HAP-1 (cell line): ENCODE measurements at regions not wholly inside any gene's neighbourhood (a gene's known extent, or its start where the extent isn't known, plus 50 kb on each side); places are given as distances from the start of the nearest gene placed in this dataset.
"Not testable (repeated sequence)": the region's sequence is repeated elsewhere in the genome, so short reads cannot be mapped to it uniquely, and the experiment has no call there.

Experiments
- DNase-seq, 2 experiments: peaks; one replicate each; pipeline ENCODE4 v3.0.0-alpha.2; 2016 to 2020; ENCODE audit warnings: low spot score in 2 of 2
- H3K27me3 ChIP-seq: fragments of 250-450 bp; sonication (Bioruptor Pico); 2 replicates; pipeline ENCODE4 v1.5.1; 2020; ENCODE audit warnings: low read depth, mild to moderate bottlenecking, moderate library complexity
- H3K36me3 ChIP-seq: fragments of 250-450 bp; sonication (Bioruptor Pico); replicated peaks from 2 replicates; pipeline ENCODE4 v1.5.1; 2020; ENCODE audit warnings: mild to moderate bottlenecking
- H3K4me1 ChIP-seq: fragments of 250-450 bp; sonication (Bioruptor Pico); 2 replicates; pipeline ENCODE4 v1.5.1; 2020; ENCODE audit warnings: mild to moderate bottlenecking
- H3K4me3 ChIP-seq: fragments of 250-450 bp; sonication (Bioruptor Pico); 2 replicates; pipeline ENCODE4 v1.5.1; 2020; ENCODE audit warnings: mild to moderate bottlenecking, moderate library complexity
- H3K9me3 ChIP-seq: fragments of 250-450 bp; sonication (Bioruptor Pico); 2 replicates; pipeline ENCODE4 v1.5.1; 2020; ENCODE audit warnings: mild to moderate bottlenecking, moderate library complexity
- in situ Hi-C: fragments of 300-500 bp; cut with MboI; formaldehyde crosslinking; loops from 3 replicates; pipeline ENCODE4 v1.14.3; 2020; ENCODE audit warnings: low sequenced_read_pairs, inconsistent platforms, mixed read lengths

DNA sequence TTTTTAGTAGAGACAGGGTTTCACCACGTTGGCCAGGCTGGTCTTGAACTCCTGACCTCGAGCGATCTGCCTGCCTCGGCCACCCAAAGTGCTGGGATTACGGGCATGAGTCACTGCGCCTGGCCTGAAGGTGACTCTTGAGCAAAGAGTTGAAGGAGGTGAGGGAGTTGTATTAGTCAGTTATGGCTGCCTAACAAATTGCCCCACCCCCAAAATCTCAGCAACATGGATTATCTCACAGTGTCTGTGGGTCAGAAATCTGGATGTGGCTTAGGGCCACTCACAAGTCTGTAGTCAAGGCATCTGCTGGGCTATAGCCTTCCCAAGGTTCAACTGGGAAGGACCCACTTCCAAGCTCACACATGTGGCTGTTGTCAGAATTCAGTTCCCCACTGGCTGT lies 52.8 kb upstream of the ADGRE5 start:
- Histone ChIP-seq H3K27me3 (no peaks in the 10 kb centered on the region), H3K36me3 (no peaks in the 10 kb centered on the region), H3K4me3 (no peak overlapping the region), H3K9me3 (no peaks in the 10 kb centered on the region), H3K4me1 (peaks cover 2% of the 10 kb centered on the region; the same call in 1 of the 2 replicates)
- in situ Hi-C loops, result no loop called here
- no peak for DNase-seq

DNA sequence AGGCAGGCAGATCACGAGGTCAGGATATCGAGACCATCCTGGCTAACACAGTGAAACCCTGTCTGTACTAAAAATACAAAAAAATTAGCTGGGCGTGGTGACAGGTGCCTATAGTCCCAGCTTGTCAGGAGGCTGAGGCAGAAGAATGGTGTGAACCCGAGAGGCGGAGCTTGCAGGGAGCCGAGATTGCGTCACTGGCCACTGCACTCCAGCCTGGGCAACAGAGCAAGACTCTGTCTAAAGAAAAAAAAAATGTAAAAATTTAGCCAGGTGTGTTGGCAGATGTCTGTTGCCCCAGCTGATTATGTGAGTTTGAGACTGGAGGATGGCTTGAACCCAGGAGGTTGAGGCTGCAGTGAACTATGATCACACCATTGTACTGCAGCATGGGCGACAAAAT lies 54.2 kb upstream of the ADGRE5 start:
- H3K4me3 ChIP-seq, H3K36me3 ChIP-seq, in situ Hi-C loops, H3K9me3 ChIP-seq, H3K4me1 ChIP-seq, DNase-seq, H3K27me3 ChIP-seq: not testable (repeated sequence)

DNA sequence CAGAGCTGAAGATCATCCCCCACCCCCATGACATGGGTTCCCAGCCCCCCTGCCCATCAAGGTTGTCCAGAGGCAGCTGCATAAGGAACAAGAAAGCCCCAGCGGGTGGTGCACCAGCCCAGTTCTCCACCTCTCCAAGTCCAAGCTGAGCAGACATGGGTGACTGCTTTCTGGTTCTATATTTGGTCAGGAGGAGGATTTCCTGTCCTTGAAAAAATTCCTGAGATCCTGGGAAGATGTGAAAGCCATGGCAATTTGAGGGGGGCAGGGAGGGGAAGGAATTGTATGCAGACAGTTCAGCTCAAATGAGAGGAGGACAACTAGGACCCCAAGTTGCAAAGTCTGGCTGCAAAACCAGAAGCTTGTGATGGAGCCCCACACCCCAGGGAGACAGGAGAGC lies 55.4 kb upstream of the ADGRE5 start:
- no peaks in the 10 kb centered on the region for H3K27me3 ChIP-seq
- no peaks in the 10 kb centered on the region for H3K4me1 ChIP-seq
- H3K9me3 ChIP-seq, result no peaks in the 10 kb centered on the region
- H3K36me3 ChIP-seq, result no peaks in the 10 kb centered on the region
- in situ Hi-C loops, result no loop called here
- H3K4me3 ChIP-seq, result no peak overlapping the region
- DNase-seq, result no peak

DNA sequence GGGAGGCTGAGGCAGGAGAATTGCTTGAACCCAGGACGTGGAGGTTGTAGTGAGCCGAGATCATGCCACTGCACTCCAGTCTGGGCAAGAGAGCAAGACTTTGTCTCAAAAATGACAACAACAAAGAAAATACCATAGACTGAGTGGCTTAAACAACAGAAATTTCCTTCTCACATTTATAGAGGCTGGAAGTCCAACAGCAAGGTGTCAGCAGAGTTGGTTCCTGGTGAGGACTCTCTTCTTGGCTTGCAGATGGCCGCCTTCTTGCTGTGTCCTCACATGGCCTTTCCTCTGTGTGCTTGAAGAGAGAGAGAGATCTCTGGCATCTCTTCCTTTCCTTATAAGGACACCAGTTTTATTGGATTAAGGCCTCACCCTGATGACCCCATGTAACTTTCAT lies 56.1 kb upstream of the ADGRE5 start:
- no peaks in the 10 kb centered on the region for H3K9me3 ChIP-seq

DNA sequence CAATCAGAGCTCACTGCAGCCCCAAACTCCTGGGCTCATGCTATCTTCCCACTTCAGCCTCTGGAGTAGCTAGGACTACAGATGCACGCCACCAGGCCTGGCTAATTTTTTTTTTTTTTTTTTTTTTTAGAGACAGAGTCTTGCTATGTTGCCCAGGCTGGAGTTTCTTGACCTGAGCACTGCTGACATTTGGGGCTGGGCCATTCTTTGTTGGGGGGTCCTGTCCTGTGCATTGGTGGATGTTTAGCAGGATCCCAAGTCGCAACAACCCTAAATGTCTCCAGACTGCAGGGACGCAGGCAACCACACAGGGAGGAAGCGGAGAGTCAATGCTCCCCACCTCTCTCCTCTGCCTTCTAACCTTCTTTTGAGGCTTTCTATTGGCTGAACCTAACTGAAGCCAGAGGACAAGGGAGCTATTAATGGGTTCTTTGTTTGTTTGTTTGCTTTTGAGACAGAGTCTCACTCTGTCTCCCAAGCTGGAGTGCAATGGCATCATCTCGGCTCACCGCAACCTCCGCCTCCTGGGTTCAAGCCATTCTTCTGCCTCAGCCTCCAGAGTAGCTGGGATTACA lies 58.3 kb upstream of the ADGRE5 start:
- H3K4me3 ChIP-seq, result no peak overlapping the region
- H3K36me3 ChIP-seq, result no peaks in the 10 kb centered on the region
- H3K9me3 ChIP-seq, result no peaks in the 10 kb centered on the region
- in situ Hi-C loops, result no loop called here
- H3K27me3 ChIP-seq, result no peaks in the 10 kb centered on the region
- no peaks in the 10 kb centered on the region for H3K4me1 ChIP-seq
- DNase-seq, result no peak

More for the DNA sequence above, 56.1 kb upstream of the ADGRE5 start:
- no peak overlapping the region for H3K4me3 ChIP-seq
- no peaks in the 10 kb centered on the region for H3K36me3 ChIP-seq
- no peaks in the 10 kb centered on the region for H3K4me1 ChIP-seq
- H3K27me3 ChIP-seq, result no peaks in the 10 kb centered on the region
- in situ Hi-C loops, result no loop called here
- no peak for DNase-seq

DNA sequence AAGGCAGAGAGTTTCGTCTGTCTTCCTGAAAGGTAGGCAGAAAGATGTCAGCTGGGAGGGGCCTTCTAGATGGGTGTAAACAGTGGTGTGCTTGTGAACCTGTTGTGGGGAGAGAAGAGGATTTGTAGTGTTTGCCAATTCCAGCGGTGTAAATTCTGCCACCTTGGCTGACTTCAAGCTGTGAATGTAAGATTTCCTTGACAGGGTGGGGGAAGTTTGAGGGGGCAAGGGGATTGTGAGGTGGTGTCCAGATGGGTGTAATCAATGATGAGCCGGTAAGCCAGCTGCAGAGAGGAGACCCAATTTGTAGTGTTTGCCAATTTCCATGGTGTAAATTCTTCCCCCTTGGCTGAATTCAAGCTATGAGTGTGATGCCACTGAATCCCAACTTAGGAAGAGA lies 61.0 kb upstream of the ADGRE5 start:
- Histone ChIP-seq H3K9me3 (no peaks in the 10 kb centered on the region), H3K4me3 (no peak overlapping the region), H3K36me3 (no peaks in the 10 kb centered on the region), H3K27me3 (no peaks in the 10 kb centered on the region), H3K4me1 (no peaks in the 10 kb centered on the region)
- in situ Hi-C loops, result no loop called here
- DNase-seq, result no peak

DNA sequence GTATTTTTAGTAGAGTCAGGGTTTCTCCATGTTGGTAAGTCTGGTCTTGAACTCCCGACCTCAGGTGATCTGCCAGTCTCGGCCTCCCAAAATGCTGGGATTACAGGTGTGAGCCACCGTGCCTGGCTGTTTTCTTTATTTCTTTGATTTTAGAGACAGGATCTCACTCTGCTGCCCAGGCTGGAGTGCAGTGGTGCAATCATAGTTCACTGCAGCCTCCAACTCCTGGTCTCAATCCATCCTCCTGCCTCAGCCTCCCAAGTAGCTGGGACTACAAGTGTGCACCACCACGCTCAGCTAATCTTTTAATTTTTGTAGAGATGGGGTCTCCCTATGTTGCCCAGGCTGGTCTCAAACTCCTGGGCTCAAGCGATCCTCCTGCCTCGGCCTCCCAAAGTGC lies 61.5 kb upstream of the ADGRE5 start:
- in situ Hi-C loops, H3K4me3 ChIP-seq, H3K9me3 ChIP-seq, H3K36me3 ChIP-seq, DNase-seq, H3K4me1 ChIP-seq, H3K27me3 ChIP-seq: not testable (repeated sequence)

DNA sequence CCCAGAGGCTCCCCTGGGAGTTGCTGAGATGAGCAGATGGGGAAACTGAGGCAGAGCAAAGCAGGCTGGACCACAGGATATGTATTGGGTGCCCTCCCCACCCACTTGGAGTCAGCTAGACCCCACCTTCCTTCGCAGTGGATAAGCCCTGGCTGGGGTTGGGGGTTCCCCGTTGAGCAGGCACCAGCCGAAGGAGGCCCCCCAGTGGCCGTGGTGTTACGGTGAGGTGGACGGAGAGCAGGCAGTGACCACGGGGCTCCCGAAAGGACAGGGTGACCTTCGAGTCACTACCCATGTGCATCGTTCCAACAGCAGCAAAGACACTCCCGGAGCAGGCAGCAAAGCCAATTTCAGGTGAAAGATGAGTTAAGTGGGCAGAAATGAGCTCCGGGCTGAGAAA lies 62.4 kb upstream of the ADGRE5 start:
- H3K27me3 ChIP-seq, result no peaks in the 10 kb centered on the region
- no peaks in the 10 kb centered on the region for H3K9me3 ChIP-seq
- in situ Hi-C loops, result no loop called here
- no peaks in the 10 kb centered on the region for H3K36me3 ChIP-seq
- DNase-seq, result peak in 1 of 2 experiments; percentile 23
- no peak overlapping the region for H3K4me3 ChIP-seq
- no peaks in the 10 kb centered on the region for H3K4me1 ChIP-seq

DNA sequence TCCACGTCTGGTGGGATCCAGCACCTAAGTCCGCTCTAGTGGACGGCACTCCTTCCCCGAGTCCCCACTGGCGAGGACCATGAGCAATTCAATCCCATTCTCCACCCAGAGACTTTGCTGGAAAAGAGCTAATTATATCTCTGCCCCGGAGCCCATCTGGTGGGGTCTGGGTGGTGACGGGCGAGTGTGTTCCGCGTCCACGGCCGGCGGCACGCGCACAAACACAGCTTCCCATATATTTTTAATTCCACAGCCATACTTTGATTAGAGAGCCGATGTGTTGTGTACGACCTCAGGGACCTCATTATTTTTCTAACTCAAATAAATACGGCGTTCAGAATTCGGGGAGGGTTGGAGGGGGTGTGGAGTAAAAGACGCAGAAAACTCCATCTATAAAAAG lies 64.1 kb upstream of the ADGRE5 start:
- Histone ChIP-seq H3K27me3 (no peaks in the 10 kb centered on the region), H3K4me1 (no peaks in the 10 kb centered on the region), H3K4me3 (no peak overlapping the region), H3K9me3 (no peaks in the 10 kb centered on the region), H3K36me3 (no peaks in the 10 kb centered on the region)
- in situ Hi-C loops, result no loop called here
- DNase-seq, result no peak

DNA sequence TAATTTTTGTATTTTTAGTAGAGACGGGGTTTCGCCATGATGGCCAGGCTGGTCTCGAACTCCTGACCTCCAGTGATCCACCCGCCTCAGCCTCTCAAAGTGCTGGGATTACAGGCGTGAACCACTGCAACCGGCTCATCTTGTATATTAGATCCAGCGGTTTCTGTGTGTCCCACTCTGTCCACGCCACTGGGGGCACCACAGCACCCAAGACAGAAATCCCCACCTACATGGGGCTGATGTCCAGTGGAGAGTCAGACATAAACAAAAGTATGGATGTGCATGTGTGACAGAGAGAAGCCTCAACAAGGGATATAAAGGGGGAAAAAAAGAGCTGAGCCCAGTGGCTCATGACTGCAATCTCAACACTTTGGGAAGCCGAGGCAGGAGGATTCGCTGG lies 65.8 kb upstream of the ADGRE5 start:
- no peak overlapping the region for H3K4me3 ChIP-seq
- H3K9me3 ChIP-seq, result no peaks in the 10 kb centered on the region
- H3K4me1 ChIP-seq, result no peaks in the 10 kb centered on the region
- H3K27me3 ChIP-seq, result no peaks in the 10 kb centered on the region
- no peak for DNase-seq
- in situ Hi-C loops, result no loop called here
- no peaks in the 10 kb centered on the region for H3K36me3 ChIP-seq

GRCh38 chr19:14310055-14310454 lies 71.2 kb upstream of the ADGRE5 start:
- Histone ChIP-seq H3K4me3 (no peak overlapping the region), H3K36me3 (no peaks in the 10 kb centered on the region), H3K27me3 (no peaks in the 10 kb centered on the region), H3K4me1 (no peaks in the 10 kb centered on the region), H3K9me3 (no peaks in the 10 kb centered on the region)
- in situ Hi-C loops, result no loop called here
- no peak for DNase-seq

GRCh38 chr19:14305706-14306105 lies 75.5 kb upstream of the ADGRE5 start:
- H3K4me1 ChIP-seq, result no peaks in the 10 kb centered on the region
- in situ Hi-C loops, result no loop called here
- no peak for DNase-seq
- no peaks in the 10 kb centered on the region for H3K36me3 ChIP-seq
- H3K27me3 ChIP-seq, result no peaks in the 10 kb centered on the region
- no peaks in the 10 kb centered on the region for H3K9me3 ChIP-seq
- no peak overlapping the region for H3K4me3 ChIP-seq

- Histone ChIP-seq H3K4me1 (no peaks in the 10 kb centered on the region), H3K9me3 (no peaks in the 10 kb centered on the region), H3K27me3 (no peaks in the 10 kb centered on the region), H3K36me3 (no peaks in the 10 kb centered on the region), H3K4me3 (no peak overlapping the region)
- no peak for DNase-seq
- in situ Hi-C loops, result no loop called here
Observed at GRCh38 chr19:14301150-14301549, 80.1 kb upstream of the ADGRE5 start.

DNA sequence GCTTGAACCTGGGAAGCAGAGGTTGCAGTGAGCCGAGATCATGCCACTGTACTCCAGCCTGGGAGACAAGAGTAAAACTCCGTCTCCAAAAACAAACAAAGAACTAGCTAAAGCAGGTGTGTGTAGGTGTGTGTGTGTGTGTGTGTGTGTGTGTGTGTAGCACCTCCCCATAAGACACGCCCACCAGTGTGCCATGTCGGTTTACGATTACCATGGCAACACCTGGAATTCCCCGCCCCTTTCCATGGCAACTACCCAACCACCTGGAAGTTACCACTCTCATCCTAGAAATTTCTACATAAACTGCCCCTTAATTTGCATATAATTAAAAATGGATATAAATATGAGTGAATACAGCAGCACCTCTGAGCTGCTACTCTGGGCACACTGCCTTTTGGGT lies 80.9 kb upstream of the ADGRE5 start:
- DNase-seq, result peak in 1 of 2 experiments; percentile 53
- no peak overlapping the region for H3K4me3 ChIP-seq
- H3K36me3 ChIP-seq, result no peaks in the 10 kb centered on the region
- in situ Hi-C loops, result no loop called here
- no peaks in the 10 kb centered on the region for H3K27me3 ChIP-seq
- H3K9me3 ChIP-seq, result no peaks in the 10 kb centered on the region
- no peaks in the 10 kb centered on the region for H3K4me1 ChIP-seq

GRCh38 chr19:14299224-14299827 lies 81.9 kb upstream of the ADGRE5 start:
- H3K9me3 ChIP-seq, H3K36me3 ChIP-seq, DNase-seq, H3K27me3 ChIP-seq, H3K4me3 ChIP-seq, in situ Hi-C loops, H3K4me1 ChIP-seq: not testable (repeated sequence)
